ENCODE measurements at regions not wholly inside any gene's neighbourhood (a gene's known extent, or its start where the extent isn't known, plus 50 kb on each side); places are given as distances from the start of the nearest gene placed in this dataset.

- POLR2A ChIA-PET, result no interaction called here
- H3K9me3 ChIP-seq (ENCODE audit: control insufficient read depth, insufficient read depth, low read depth, low read length), result no peaks in the 10 kb centered on the region
- H3K4me3 ChIP-seq (ENCODE audit: low read depth, low read length), result no peak overlapping the region
- CTCF ChIA-PET, result interaction anchor here (0.7 kb wide), 1 partner anchor 137 kb away, joined by 3 read pairs; no protein-coding TSS in a partner anchor
- TF ChIP-seq REPIN1 (tag by site-specific recombination; IDR thresholded peaks at IDR 0.05; ENCODE audit: low read depth), result no peak
- TF ChIP-seq ZNF133 (tag by site-specific recombination; IDR thresholded peaks at IDR 0.05), result no peak
- no peak for TF ChIP-seq KLF10 (tag by site-specific recombination; IDR thresholded peaks at IDR 0.05)
- no peak for TF ChIP-seq ZNF530 (tag by site-specific recombination; IDR thresholded peaks at IDR 0.05; ENCODE audit: low read depth)
- TF ChIP-seq KLF1 (tag by site-specific recombination; IDR thresholded peaks at IDR 0.05), result no peak
- no peak for TF ChIP-seq KLF17 (tag by site-specific recombination; IDR thresholded peaks at IDR 0.05)
- no peak for TF ChIP-seq ZNF544 (tag by site-specific recombination; IDR thresholded peaks at IDR 0.05)
- no peak for TF ChIP-seq ZNF658 (tag by site-specific recombination; IDR thresholded peaks at IDR 0.05)
- no peak for TF ChIP-seq ZNF274 (IDR thresholded peaks at IDR 0.05; ENCODE audit: low read length)
- no peak for TF ChIP-seq ZNF274 (tag by site-specific recombination; IDR thresholded peaks at IDR 0.05; ENCODE audit: borderline replicate concordance)
- no peak for TF ChIP-seq ZNF558 (tag by site-specific recombination; IDR thresholded peaks at IDR 0.05)
- TF ChIP-seq ZNF423 (tag by site-specific recombination; IDR thresholded peaks at IDR 0.05), result no peak
- no peak for TF ChIP-seq YY1 (tag by site-specific recombination; IDR thresholded peaks at IDR 0.05)
- TF ChIP-seq ZNF266 (tag by site-specific recombination; IDR thresholded peaks at IDR 0.05; ENCODE audit: low read depth), result no peak
- no peak for TF ChIP-seq ZNF175 (tag by site-specific recombination; IDR thresholded peaks at IDR 0.05)
- no peak for TF ChIP-seq ZNF10 (tag by site-specific recombination; IDR thresholded peaks at IDR 0.05)
- TF ChIP-seq ZNF23 (tag by site-specific recombination; IDR thresholded peaks at IDR 0.05; ENCODE audit: borderline replicate concordance), result no peak
- TF ChIP-seq, protein P1, sequence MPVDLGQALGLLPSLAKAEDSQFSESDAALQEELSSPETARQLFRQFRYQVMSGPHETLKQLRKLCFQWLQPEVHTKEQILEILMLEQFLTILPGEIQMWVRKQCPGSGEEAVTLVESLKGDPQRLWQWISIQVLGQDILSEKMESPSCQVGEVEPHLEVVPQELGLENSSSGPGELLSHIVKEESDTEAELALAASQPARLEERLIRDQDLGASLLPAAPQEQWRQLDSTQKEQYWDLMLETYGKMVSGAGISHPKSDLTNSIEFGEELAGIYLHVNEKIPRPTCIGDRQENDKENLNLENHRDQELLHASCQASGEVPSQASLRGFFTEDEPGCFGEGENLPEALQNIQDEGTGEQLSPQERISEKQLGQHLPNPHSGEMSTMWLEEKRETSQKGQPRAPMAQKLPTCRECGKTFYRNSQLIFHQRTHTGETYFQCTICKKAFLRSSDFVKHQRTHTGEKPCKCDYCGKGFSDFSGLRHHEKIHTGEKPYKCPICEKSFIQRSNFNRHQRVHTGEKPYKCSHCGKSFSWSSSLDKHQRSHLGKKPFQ (tag by site-specific recombination; IDR thresholded peaks at IDR 0.05), result no peak
- TF ChIP-seq, protein P2, sequence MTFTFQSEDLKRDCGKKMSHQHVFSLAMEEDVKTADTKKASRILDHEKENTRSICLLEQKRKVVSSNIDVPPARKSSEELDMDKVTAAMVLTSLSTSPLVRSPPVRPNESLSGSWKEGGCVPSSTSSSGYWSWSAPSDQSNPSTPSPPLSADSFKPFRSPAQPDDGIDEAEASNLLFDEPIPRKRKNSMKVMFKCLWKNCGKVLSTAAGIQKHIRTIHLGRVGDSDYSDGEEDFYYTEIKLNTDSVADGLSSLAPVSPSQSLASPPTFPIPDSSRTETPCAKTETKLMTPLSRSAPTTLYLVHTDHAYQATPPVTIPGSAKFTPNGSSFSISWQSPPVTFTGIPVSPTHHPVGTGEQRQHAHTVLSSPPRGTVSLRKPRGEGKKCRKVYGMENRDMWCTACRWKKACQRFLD (tag by site-specific recombination; IDR thresholded peaks at IDR 0.05), result no peak
- no peak for TF ChIP-seq ZNF16 (tag by site-specific recombination; IDR thresholded peaks at IDR 0.05; ENCODE audit: low read depth)
- TF ChIP-seq ZNF777 (tag by site-specific recombination; IDR thresholded peaks at IDR 0.05; ENCODE audit: borderline replicate concordance), result no peak
- H3K36me3 ChIP-seq (ENCODE audit: control insufficient read depth in 2 of 2, insufficient read depth in 1 of 2, low read length in 2 of 2), result no peaks in the 10 kb centered on the region
- H3K27ac ChIP-seq (ENCODE audit: extremely low read depth, low read depth, low read length), result no peak overlapping the region
- H3K4me1 ChIP-seq (ENCODE audit: control insufficient read depth, insufficient read depth, low read length), result no peaks in the 10 kb centered on the region
Observed at GRCh38 chr2:80987466-80987865, 682.9 kb upstream of the LRRTM1 start.

GRCh38 chr2:80969900-80970299 lies 665.3 kb upstream of the LRRTM1 start:
- Histone ChIP-seq H3K36me3 (ENCODE audit: control insufficient read depth in 2 of 2, insufficient read depth in 1 of 2, low read length in 2 of 2) (no peaks in the 10 kb centered on the region), H3K27ac (ENCODE audit: extremely low read depth, low read depth, low read length) (no peak overlapping the region), H3K4me3 (ENCODE audit: low read depth, low read length) (no peak overlapping the region), H3K9me3 (ENCODE audit: control insufficient read depth, insufficient read depth, low read depth, low read length) (no peaks in the 10 kb centered on the region), H3K4me1 (ENCODE audit: control insufficient read depth, insufficient read depth, low read length) (no peaks in the 10 kb centered on the region)
- ChIA-PET CTCF (no interaction called here), POLR2A (no interaction called here)
- no peak for TF ChIP-seq GLI4 (tag by site-specific recombination; IDR thresholded peaks at IDR 0.05)
- no peak for TF ChIP-seq ZNF747 (tag by site-specific recombination; IDR thresholded peaks at IDR 0.05)
- no peak for TF ChIP-seq ZNF610 (tag by site-specific recombination; IDR thresholded peaks at IDR 0.05; ENCODE audit: borderline replicate concordance)
- TF ChIP-seq ZNF621 (tag by site-specific recombination; IDR thresholded peaks at IDR 0.05), result no peak
- TF ChIP-seq ZNF214 (tag by site-specific recombination; IDR thresholded peaks at IDR 0.05; ENCODE audit: borderline replicate concordance), result no peak
- TF ChIP-seq, protein P3, sequence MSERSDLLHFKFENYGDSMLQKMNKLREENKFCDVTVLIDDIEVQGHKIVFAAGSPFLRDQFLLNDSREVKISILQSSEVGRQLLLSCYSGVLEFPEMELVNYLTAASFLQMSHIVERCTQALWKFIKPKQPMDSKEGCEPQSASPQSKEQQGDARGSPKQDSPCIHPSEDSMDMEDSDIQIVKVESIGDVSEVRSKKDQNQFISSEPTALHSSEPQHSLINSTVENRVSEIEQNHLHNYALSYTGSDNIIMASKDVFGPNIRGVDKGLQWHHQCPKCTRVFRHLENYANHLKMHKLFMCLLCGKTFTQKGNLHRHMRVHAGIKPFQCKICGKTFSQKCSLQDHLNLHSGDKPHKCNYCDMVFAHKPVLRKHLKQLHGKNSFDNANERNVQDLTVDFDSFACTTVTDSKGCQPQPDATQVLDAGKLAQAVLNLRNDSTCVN (tag by site-specific recombination; optimal IDR thresholded peaks at IDR 0.05), result no peak
- no peak for TF ChIP-seq ZNF623 (tag by site-specific recombination; IDR thresholded peaks at IDR 0.05)
- no peak for TF ChIP-seq REPIN1 (tag by site-specific recombination; IDR thresholded peaks at IDR 0.05; ENCODE audit: low read depth)
- TF ChIP-seq TRIM28 (IDR thresholded peaks at IDR 0.05; ENCODE audit: borderline replicate concordance, low read length), result no peak
- TF ChIP-seq SALL2 (tag by site-specific recombination; IDR thresholded peaks at IDR 0.05; ENCODE audit: borderline replicate concordance), result no peak
- TF ChIP-seq ZNF423 (tag by site-specific recombination; IDR thresholded peaks at IDR 0.05), result no peak
- no peak for TF ChIP-seq KLF7 (tag by site-specific recombination; IDR thresholded peaks at IDR 0.05; ENCODE audit: borderline replicate concordance)

All from HEK293 (cell line).